ENCODE measurements at regions not wholly inside any gene's neighbourhood (a gene's known extent, or its start where the extent isn't known, plus 50 kb on each side); places are given as distances from the start of the nearest gene placed in this dataset.
"Not testable (repeated sequence)": the region's sequence is repeated elsewhere in the genome, so short reads cannot be mapped to it uniquely, and the experiment has no call there.

GRCh38 chr13:39893808-39894207 lies 238.3 kb downstream of the COG6 start:
- no peak for DNase-seq (ENCODE audit: low read depth)

DNA sequence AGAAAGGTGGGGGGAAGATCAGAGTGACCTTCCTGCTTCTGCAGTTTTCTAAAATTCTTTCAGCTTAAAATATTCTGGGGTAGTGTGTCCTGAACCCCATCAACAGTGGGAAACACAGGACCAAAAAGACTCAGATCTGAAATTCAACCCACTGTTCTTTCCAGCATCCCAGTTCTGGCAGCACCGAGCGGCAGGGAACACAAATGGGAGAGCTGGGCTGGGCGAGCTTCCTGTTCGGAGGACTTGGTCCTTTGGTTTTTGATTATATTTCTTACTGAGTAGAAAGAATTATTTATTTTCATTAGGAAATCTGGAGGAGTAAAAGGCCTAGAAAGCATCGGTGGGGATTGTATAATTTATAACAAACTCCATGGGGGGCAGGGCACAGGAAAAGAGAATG lies 239.1 kb downstream of the COG6 start:
- DNase-seq (ENCODE audit: low read depth), result no peak

GRCh38 chr13:39895254-39895653 lies 239.8 kb downstream of the COG6 start:
- DNase-seq (ENCODE audit: low read depth), result peak; percentile 49

- no peak for DNase-seq (ENCODE audit: low read depth)
Observed at GRCh38 chr13:39897636-39898035, 242.2 kb downstream of the COG6 start.

- no peak for DNase-seq (ENCODE audit: low read depth)
Observed at GRCh38 chr13:39900106-39900750, 244.8 kb downstream of the COG6 start.

GRCh38 chr13:39904959-39905358 lies 249.5 kb downstream of the COG6 start:
- DNase-seq (ENCODE audit: low read depth), result no peak

GRCh38 chr13:39909634-39910033 lies 254.2 kb downstream of the COG6 start:
- no peak for DNase-seq (ENCODE audit: low read depth)

DNA sequence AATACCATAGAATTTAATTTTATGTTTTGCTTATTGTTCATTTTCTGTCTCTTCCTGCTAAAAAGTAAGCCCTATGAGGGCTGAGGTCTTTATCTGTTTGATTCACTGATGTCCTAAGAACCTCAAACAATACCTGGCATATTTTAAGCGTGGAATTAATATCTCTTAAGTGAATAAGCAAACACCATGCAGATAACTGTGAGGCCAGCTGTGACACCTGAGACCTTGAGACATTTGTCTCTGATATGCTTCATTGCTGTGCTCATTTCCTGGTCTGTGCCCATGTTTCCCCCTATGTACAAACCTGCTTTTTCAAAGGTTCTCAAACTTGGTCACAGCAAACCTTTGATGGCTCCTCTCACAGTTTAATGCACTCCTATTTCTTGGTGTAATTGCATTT lies 254.6 kb downstream of the COG6 start:
- no peak for DNase-seq (ENCODE audit: low read depth)

DNA sequence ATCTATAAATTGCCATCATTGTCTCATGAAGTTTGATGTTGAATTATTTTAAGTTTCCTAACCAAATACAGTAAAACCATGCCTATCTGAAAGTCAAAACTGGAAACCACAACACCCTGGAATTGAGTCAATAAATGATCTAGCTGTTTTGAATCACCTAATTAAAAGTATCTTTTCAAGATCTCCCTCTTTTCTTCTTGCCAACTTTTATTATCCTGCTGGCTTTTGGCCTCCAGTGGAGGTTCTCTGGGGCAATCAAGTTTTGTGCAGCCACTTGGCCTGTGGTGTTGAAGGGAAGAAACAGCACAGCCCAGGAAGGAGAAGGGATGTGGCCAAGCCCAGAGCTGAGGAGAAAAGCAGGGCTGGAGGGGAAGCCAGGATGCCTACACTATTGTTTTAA lies 255.4 kb downstream of the COG6 start:
- peak; percentile 27 for DNase-seq (ENCODE audit: low read depth)

DNA sequence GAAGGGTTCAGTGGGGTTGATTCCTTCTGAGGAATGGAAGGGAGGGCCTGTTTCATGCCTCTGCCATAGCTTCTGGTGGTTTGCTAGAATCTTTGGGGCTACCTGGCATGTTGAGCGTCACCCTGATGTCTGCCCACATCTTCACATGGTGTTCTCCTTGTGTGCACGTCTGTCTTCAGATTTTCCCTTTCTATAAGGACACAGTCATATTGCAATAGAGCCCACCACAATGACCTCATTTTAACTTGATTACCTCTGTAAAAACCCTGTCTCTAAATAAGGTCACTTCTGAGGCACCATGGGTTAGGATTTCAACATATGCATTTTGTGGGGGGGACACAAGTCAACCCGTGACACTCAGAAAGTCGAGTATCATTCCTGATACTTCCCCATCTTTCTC lies 257.9 kb downstream of the COG6 start:
- no peak for DNase-seq (ENCODE audit: low read depth)

GRCh38 chr13:39913928-39914327 lies 258.5 kb downstream of the COG6 start:
- DNase-seq (ENCODE audit: low read depth), result peak; percentile 18

GRCh38 chr13:39915418-39915817 lies 260.0 kb downstream of the COG6 start:
- no peak for DNase-seq (ENCODE audit: low read depth)

- DNase-seq (ENCODE audit: low read depth), result no peak
Observed at GRCh38 chr13:39916330-39916729, 260.9 kb downstream of the COG6 start.

DNA sequence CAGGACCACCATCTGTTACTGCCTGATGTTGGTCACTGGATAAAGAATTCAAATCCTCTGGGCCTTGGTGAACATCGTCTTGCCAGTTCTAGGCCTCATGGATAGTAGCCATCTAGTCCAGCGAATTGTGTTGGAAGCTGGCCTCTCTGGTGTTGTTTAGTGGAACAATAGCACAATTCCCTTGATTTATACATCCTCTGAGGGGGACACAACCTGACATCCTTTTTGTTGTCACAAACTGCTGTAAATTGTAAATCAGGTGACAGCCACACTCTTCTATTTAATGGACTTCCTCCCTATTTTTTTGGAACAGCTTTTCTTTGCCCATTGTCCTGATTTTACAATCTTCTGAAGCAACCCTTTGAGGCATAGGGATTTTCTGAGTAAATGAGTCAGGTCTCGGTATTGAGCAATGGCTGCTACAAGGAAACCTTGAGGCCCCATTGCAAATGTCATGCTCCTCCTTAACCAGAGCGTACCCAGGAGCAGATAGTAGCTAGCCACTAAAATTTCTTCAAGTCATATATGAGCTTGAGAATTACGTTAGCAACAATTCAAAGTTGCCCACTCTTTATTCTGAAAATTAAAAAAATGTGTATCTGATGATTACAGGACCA lies 263.3 kb downstream of the COG6 start:
- no peak for DNase-seq (ENCODE audit: low read depth)

DNA sequence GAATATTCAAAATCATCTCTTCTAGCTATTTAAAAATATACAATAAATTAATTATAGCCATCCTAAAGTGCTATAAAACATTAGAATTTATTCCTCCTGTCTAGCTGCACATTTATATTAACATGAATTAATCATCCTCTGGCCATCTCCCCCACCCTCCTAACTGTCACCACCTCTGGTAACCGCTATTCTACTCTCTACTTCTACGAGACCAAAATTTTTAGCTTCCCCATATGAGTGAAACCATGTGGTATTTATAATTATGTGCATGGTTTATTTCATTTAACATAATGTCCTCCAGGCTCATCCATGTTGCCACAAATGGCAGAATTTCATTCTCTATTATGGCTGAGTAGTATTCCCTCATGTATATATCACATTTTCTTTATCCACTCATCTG lies 265.2 kb downstream of the COG6 start:
- DNase-seq (ENCODE audit: low read depth), result no peak

DNA sequence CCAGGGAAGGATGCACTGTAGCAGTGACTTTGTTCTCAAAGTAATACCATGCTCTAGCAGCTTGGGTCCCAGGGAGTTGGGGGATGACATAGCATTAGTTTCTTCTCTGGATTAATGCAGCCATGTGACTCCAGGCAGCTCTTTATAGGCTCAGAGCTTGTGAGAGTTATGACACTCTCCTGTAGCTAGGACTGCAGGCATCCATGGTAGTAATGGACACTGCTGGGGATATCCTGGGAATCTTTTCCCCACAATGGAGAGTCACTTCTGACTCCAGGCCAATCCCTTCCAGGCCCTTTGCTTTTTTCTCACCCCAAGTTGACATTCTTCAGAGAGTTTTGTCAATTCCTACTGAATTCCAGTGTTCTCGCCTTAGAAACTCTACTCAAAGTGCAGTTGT lies 270.9 kb downstream of the COG6 start:
- DNase-seq (ENCODE audit: low read depth), result no peak

GRCh38 chr13:39928261-39928660 lies 272.8 kb downstream of the COG6 start:
- DNase-seq (ENCODE audit: low read depth), result no peak

GRCh38 chr13:39929583-39929982 lies 274.1 kb downstream of the COG6 start:
- DNase-seq (ENCODE audit: low read depth), result no peak

GRCh38 chr13:39930060-39930459 lies 274.6 kb downstream of the COG6 start:
- no peak for DNase-seq (ENCODE audit: low read depth)

DNA sequence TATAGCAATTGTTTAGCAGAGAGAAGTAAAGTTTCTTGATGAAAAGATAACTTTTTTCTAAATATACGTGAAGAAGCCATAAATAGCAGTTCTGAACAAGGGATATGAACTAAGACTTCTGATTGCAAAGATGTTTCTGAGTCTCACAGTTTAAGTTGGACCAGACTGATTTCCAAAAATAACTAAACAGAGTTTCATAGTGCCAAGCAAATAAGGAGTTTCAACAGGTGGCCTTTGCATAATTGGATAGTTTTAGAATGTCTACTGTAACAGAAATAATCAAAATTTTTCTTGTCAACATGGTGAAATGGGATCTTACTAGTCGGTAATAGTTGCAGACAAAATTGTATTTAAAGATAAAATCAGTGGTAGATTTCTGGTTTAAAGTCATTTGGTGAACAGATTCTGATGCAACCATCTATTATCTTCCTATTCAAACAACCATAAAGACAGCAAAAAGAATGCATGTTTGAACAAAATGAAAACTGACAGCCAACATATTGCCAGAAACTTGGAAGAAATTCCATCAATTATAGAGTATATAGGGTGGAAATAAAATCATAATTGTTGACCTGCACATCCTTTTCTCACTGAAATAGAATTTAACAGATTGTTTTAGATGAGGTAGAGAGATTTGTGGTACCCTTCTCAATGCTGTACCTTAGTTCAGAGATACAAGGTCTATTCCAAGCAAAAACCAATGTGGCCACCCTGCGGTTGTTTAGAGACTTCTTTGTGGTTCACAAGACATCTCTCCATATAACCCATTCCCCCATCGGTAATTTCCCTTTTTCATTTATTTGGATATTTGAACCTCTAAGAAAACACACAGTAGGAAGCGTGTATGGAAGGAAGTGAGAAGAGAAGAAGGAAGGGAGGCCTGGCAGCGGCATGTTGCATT lies 275.3 kb downstream of the COG6 start:
- DNase-seq (ENCODE audit: low read depth), result no peak

DNA sequence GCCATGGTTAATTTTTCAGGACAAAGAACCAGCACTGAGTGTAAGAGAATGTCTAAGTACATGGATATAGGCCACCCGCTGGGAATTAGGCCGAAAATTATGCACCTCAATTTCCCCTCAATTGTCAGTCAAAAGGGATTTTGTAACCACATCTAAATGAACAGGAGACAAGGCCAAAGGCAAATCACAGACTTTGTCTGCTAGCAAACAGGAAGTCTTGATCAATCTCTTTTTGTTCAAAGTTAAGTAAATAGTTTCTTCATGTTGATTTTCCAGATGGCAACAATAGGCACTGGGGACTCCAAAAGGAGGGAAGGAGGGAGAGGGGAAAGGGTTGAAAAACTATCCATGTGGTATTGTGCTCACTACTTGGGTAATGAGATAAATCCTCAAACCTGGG lies 276.0 kb downstream of the COG6 start:
- DNase-seq (ENCODE audit: low read depth), result no peak

GRCh38 chr13:39932514-39932913 lies 277.1 kb downstream of the COG6 start:
- not testable (repeated sequence) for DNase-seq (ENCODE audit: low read depth)

- DNase-seq (ENCODE audit: low read depth), result no peak
Observed at GRCh38 chr13:39935155-39935554, 279.7 kb downstream of the COG6 start.

All from EH (cell line).